GM18505 (cell line): ENCODE measurements at regions not wholly inside any gene's neighbourhood (a gene's known extent, or its start where the extent isn't known, plus 50 kb on each side); places are given as distances from the start of the nearest gene placed in this dataset.
"Not testable (repeated sequence)": the region's sequence is repeated elsewhere in the genome, so short reads cannot be mapped to it uniquely, and the experiment has no call there.

Experiments used
- ATAC-seq: cut with Tn5 transposase; IDR thresholded peaks from one replicate; pipeline ENCODE4 v1.9.1; 2021; ENCODE audit not compliant: unreplicated experiment
- POLR2A ChIP-seq: IDR thresholded peaks from 4 replicates; pipeline ENCODE4 v1.6.1; 2011; ENCODE audit warnings: borderline replicate concordance; ENCODE audit not compliant: insufficient read depth, insufficient read length; ENCODE audit errors: extremely low read depth

DNA sequence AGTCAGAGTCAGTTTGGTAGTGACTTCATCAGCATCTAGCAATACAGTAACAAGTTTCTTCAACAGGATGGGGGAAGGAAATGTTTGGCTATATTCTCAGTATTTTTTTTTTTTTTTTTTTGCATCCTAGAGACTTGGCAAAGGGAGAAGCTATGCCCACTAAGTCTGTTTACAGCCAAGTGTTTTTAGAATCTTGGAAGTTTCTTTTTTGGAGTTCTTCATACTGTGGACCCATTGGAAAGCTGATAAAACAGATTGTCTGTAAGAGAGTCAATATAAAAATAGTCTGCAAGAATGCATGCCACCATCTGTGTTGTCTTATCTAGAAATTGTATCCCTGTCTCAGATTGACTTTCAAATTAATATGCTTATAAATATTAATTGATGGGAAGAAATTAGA, 171.2 kb downstream of the ADCYAP1 start:
- no peak for TF ChIP-seq POLR2A
- ATAC-seq, result no peak

DNA sequence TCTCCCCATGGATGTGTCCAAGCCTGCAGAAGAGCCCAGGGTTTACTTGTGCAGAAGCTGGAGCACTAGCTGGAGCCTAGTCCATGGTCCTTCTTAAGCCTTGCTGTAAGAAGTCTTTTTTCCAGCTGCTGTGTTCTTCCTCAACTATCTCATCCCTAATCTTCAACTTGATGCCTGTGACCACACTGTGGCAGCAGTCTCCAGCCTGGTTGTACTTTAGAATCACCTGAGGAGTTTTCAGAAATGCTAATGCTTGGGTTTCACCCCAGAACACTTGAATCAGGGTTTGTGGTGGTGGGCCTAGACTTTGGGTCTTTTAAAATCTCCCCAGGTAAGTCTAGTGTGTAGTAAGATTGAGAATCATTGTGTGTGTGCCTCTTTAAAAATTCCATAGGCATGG, 173.6 kb downstream of the ADCYAP1 start:
- TF ChIP-seq POLR2A, result no peak
- no peak for ATAC-seq

DNA sequence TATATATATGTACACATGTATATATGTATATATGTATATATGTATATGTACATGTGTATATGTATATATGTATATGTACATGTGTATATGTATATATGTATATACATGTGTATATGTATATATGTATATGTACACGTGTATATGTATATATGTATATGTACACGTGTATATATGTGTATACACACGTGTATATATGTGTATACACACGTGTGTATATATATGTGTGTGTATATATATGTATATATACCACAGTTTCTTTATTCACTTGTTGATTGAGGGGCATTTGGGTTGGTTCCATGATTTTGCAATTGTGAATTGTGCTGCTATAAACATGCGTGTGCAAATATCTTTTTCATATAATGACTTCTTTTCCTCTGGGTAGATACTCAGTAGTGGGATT, 179.0 kb downstream of the ADCYAP1 start:
- not testable (repeated sequence) for ATAC-seq

DNA sequence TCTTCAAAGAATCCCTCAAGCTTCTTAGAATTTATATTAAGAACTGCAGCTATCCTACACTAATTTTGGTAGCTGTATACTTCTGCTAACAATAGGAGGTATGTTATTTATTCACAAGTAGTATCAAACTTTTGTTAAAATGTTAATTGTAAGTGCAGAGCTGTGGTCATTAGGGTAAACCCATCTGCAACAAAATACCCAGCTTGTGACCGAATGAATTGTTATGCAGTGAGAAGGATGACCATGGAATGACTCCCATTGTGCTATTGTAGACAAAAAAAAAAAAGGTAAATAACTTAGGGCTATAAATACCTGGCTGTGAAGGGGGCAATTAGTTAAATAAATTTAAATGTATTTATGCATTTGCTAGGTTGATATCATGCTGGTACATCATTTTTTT, 186.1 kb downstream of the ADCYAP1 start:
- no peak for TF ChIP-seq POLR2A
- ATAC-seq, result no peak

DNA sequence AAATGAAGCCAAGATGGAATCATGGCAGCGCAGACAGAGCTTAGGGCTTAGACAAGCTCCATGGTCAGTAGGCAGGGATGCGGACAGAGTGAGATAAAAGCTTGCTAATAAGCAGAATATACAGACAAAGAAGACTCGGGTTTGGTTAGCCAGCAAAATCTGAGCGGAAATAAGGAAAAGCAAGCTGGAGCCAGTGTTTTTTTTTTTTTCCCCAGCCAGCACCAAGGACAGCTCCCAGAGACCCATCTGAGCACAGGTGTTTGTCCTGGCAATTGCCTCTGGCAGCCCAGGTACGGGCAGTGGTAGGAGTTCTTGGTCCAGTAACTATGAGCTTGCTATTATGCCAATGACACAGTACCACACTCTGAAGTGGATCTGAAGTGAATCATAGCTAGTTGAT, 187.6 kb downstream of the ADCYAP1 start:
- ATAC-seq, result no peak

DNA sequence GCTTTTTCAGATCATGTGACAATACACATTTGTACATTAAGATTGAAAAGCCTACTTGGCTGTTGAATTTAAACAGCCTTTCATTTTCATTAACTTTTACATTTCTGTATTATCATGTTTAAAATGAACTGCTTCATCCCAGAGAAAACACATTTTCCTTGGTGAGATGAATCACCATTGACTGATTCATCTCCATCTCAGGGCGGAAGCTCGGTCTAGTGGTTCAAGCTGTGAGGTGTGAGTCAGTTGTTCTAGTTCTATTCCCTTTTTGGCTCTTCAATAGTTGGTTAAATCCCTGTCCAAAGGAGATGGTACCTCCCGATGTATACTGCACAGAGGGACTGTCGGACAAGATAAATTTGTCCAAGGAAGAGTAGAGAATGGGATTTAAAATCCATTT, 189.7 kb downstream of the ADCYAP1 start:
- no peak for TF ChIP-seq POLR2A
- no peak for ATAC-seq

More for the DNA sequence above, 187.6 kb downstream of the ADCYAP1 start:
- no peak for TF ChIP-seq POLR2A

DNA sequence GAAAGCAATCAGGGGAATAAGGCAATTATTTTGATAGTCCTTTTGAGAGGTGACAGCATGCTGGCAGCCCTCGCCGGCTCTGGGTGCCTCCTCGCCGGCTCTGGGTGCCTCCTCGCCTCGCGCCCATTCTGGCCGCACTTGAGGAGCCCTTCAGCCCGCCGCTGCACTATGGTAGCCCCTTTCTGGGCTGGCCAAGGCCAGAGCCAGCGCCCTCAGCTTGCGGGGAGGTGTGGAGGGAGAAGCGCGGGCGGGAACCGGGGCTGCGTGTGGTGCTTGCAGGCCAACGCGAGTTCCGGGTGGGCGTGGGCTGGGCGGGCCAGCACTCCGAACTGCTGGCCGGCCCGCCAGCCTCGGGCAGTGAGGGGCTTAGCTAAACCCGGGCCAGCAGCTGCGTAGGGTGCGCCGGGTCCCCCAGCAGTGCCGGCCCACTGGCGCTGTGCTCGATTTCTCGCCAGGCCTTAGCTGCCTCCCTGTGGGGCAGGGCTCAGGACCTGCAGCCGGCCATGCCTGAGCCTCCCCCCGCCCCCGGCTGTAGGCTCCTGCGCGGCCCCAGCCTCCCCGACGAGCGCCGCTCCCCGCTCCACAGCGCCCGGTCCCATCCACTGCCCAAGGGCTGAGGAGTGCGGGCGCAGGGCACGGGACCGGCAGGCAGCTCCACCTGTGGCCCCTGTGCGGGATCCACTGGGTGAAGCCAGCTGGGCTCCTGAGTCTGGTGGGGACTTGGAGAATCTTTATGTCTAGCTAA, 193.5 kb downstream of the ADCYAP1 start:
- not testable (repeated sequence) for ATAC-seq

DNA sequence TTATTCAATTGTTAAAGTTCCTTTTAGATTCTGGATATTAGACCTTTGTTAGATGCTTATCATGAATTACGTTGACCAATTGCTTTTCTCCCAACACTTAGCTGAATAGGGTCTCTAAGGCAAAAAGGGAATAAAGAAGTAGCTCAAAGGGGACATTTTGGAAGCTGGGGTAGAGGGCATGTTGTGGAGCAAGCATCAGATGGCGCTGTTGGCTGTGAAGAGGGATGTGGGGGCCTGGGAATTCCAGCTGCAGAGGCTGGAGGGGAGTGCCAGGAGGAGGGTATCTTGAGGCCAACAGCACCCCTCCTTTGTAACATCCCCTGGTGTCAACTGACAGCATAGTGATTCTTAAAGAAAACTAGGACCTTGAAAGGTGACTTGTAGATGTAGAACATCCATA, 198.2 kb downstream of the ADCYAP1 start:
- no peak for TF ChIP-seq POLR2A
- no peak for ATAC-seq

DNA sequence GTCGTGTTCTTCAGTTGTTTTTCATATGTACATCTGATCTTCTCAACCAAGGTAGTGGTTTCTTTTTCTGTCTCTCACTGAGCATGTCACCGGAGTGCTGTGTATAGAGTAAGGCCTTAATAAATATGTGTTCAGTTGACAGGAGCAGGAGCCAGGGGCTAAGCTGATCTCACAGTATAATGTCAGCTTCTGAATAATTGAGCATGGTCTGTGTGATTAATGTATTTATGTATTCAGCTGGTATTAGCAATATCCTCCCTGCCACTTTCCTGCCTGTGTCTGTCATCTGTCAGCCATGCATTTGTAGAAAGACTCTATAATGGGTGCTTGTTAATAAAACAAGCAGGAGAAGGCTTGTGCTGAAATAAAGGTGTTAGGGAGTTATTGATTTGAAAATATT, 198.9 kb downstream of the ADCYAP1 start:
- TF ChIP-seq POLR2A, result no peak
- ATAC-seq, result no peak

DNA sequence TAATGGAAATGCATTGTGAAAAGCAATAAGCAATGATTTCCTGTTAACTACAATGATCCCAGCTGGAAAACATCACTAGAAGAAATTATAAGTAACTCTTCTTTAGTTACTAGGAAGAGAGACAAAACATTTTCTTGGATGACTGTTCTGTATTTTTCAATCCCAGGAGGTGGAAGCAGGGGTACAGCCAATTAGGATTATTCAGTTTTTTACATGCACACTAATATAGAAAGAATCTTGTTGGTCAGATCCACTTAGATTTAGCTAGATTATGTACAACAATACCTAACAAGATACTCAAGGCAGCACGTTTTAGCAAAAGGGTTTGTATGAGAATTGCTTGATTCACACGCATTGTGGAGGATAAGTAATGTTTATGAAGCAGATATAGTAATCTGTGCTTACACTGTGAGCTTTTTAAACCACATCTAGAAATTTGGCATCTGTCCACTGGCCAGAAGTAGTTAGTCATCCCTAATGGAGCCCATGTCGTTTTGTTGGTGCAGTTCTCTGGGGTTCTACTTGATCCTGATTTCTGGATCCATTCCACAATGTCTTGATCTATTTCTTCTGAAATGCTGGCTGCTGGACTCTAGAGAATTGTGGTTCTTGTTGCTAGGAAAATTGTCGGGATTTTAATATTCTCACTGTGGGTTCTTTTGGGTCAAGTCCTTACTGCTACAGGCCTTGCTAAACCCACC, 199.7 kb downstream of the ADCYAP1 start:
- ATAC-seq, result no peak
- no peak for TF ChIP-seq POLR2A

DNA sequence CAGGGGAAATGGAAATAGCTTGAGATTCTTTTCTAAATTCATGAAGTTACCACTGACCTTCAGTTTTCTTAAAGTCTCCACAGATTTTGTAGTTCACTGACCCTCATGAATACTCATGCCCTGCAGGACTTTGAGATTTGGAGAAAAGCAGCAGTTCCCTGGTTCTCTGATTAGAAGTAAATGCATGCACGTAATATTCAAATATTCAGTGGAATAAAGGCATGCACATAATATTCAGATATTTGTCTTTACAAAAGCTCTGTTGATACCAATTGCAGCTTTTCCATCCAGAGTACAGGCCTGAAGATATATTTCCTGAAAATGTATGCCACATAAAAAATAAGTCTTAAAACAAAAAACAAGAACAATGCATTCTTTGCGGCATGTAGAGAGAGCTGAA, 219.8 kb downstream of the ADCYAP1 start:
- ATAC-seq, result no peak
- TF ChIP-seq POLR2A, result no peak

DNA sequence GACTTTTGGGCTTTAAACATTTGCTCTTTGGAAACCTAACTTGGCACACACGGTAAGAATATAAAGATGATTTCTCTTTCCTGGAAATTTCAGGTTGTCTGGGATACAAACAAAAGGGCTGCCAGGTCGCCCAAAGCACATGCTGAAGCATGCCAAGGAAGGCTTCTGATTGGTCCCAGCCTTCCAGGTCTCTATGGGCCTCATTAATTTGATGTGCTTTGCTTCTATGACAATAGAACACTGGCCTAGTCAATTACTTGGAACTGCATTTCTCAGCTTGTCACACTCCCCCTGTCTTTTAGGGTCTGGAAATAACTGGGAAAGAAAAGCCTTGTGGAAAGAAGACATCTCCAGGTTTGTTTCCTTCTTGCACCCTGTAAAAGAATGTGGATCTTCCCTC, 228.9 kb downstream of the ADCYAP1 start:
- no peak for TF ChIP-seq POLR2A
- ATAC-seq, result no peak

DNA sequence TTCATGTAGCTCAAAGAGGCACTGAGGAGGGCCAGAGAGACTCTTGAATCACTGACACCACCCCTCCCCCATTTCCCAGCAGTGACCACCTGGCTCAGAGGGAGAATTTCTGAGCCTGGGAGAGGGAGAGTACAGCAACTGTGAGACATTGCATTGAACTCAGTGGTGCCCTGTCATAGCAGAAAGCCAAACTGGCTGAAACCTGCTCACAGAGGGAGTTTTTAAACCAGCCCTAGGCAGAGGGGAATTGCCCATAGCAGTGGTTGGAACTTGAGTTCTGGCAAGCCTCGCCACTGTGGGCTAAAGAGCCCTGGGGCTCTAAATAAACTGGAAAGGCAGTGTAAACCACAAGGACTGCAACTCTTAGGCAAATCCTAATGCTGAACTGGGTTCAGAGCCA, 243.1 kb downstream of the ADCYAP1 start:
- TF ChIP-seq POLR2A, result no peak
- no peak for ATAC-seq

DNA sequence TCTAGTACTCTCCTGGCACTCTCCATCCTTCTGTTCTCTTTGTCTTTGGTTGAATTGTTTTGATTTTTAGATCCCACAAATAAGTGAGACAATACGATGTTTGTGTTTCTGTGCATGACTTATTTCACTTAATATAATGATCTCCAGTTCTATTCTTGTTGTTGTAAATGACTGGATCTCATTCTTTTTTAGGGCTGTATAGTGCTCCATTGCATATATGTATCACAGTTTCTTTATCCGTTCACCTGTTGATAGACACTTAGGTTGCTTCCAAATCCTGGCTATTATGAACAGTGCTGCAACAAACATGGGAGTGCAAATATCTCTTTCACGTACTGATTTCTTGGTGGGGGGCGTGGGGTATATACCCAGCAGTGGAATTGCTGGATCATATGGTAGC, 245.0 kb downstream of the ADCYAP1 start:
- no peak for TF ChIP-seq POLR2A
- ATAC-seq, result no peak
